GM12878 (cell line): ENCODE measurements at regions not wholly inside any gene's neighbourhood (a gene's known extent, or its start where the extent isn't known, plus 50 kb on each side); places are given as distances from the start of the nearest gene placed in this dataset.

Experiments
- ATAC-seq: fragments of 200-7000 bp; cut with Tn5 transposase; 3 replicates; pipeline ENCODE4 v1.9.1; 2020; ENCODE audit warnings: mild to moderate bottlenecking, moderate library complexity
- BruUV-seq: library from RNA; stranded (reverse); fragments of 400-500 nt; replicated peaks from 2 replicates; lab custom pipeline; 2021; lab: Mats Ljungman, UMichigan
- CTCF ChIA-PET: fragments of 300-600 bp; sonication (Branson Sonifier 250); formaldehyde crosslinking; extraction: SDS; loops from one replicate; lab custom pipeline; 2021; ENCODE audit warnings: inconsistent platforms; lab: Yijun Ruan, JAX
- POLR2A ChIA-PET: fragments of 350-600 bp; formaldehyde crosslinking; extraction: SDS; loops from one replicate; lab custom pipeline; 2021; ENCODE audit warnings: inconsistent platforms; lab: Charles Lee
- RAD21 ChIA-PET: fragments of 300-600 bp; sonication (Branson Sonifier 250); formaldehyde crosslinking; loops from one replicate; lab custom pipeline; 2023; ENCODE audit warnings: antibody characterized with exemption; ENCODE audit not compliant: unreplicated experiment; lab: Charles Lee
- SMC1A ChIA-PET: fragments of 300-600 bp; sonication (Branson Sonifier 250); formaldehyde crosslinking; loops from one replicate; lab custom pipeline; 2023; ENCODE audit not compliant: unreplicated experiment, uncharacterized antibody; lab: Charles Lee
- DNase-seq: peaks from one replicate; pipeline ENCODE4 v3.0.0-alpha.2; 2011; ENCODE audit warnings: low read depth, low spot score
- FAIRE-seq: peaks from 3 replicates; lab custom pipeline; 2011; peaks lifted over from hg19 to GRCh38; lab: Jason Lieb, UNC
- H2AFZ ChIP-seq: 2 replicates; pipeline ENCODE4 v1.6.0; 2011; ENCODE audit warnings: low read depth, low read length, control low read depth; ENCODE audit not compliant: control insufficient read depth
- H3K27ac ChIP-seq: 2 replicates; pipeline ENCODE4 v1.5.1; 2011; ENCODE audit warnings: control low read depth; ENCODE audit not compliant: control insufficient read depth, insufficient read depth
- H3K27me3 ChIP-seq, 2 experiments: replicated peaks in 1 of 2; 2 replicates each; pipeline versions ENCODE4 v1.6.0 to v1.6.1; 2011; ENCODE audit warnings: low read length in 1 of 2; ENCODE audit not compliant: control insufficient read depth in 2 of 2, insufficient read depth in 2 of 2
- H3K36me3 ChIP-seq, 2 experiments: 2 replicates each; pipeline ENCODE4 v1.5.1; 2011; ENCODE audit warnings: low read length in 1 of 2; ENCODE audit not compliant: control insufficient read depth in 2 of 2, insufficient read depth in 2 of 2
- H3K4me1 ChIP-seq: 2 replicates; pipeline ENCODE4 v1.6.1; 2011; ENCODE audit warnings: mild to moderate bottlenecking, low read length, moderate library complexity, mixed read lengths; ENCODE audit not compliant: control insufficient read depth, insufficient read depth
- H3K4me2 ChIP-seq: 2 replicates; pipeline ENCODE4 v1.6.0; 2011; ENCODE audit warnings: control low read depth; ENCODE audit not compliant: control insufficient read depth, insufficient read depth
- H3K4me3 ChIP-seq: fragments of 200-600 bp; sonication (generic); 2 replicates; pipeline ENCODE4 v1.5.1; 2016
- H3K79me2 ChIP-seq: 2 replicates; pipeline ENCODE4 v1.6.0; 2011; ENCODE audit warnings: low read length; ENCODE audit not compliant: control insufficient read depth, insufficient read depth
- H3K9ac ChIP-seq: 2 replicates; pipeline ENCODE4 v1.8.0; 2011; ENCODE audit warnings: low read length, control low read depth, mixed read lengths; ENCODE audit not compliant: control insufficient read depth, insufficient read depth
- H3K9me3 ChIP-seq: replicated peaks from 3 replicates; pipeline ENCODE4 v1.5.1; 2011; ENCODE audit warnings: mild to moderate bottlenecking, low read length; ENCODE audit not compliant: control insufficient read depth, insufficient read depth
- H4K20me1 ChIP-seq: 2 replicates; pipeline ENCODE4 v1.6.0; 2011; ENCODE audit not compliant: control insufficient read depth, insufficient read depth
- HDGF ChIP-seq: fragments of 450-650 bp; IDR thresholded peaks from 2 replicates; pipeline ENCODE4 v1.6.1; 2016; ENCODE audit warnings: antibody characterized with exemption
- JUNB ChIP-seq: IDR thresholded peaks from 2 replicates; pipeline ENCODE4 v1.6.1; 2016; ENCODE audit warnings: antibody characterized with exemption, mild to moderate bottlenecking
- KDM1A ChIP-seq: fragments of 200-600 bp; sonication (generic); IDR thresholded peaks from 2 replicates; pipeline ENCODE4 v1.6.1; 2016; ENCODE audit warnings: borderline replicate concordance
- MYB ChIP-seq: fragments of 150-350 bp; IDR thresholded peaks from 2 replicates; pipeline ENCODE4 v1.6.1; 2014; ENCODE audit warnings: mild to moderate bottlenecking, low read depth, low read length, borderline replicate concordance
- POU2F2 ChIP-seq: IDR thresholded peaks from 3 replicates; pipeline ENCODE4 v1.6.1; 2011; ENCODE audit warnings: low read depth, mild to moderate bottlenecking, low read length, borderline replicate concordance
- RFX5 ChIP-seq: IDR thresholded peaks from 2 replicates; pipeline ENCODE4 v1.6.1; 2011; ENCODE audit warnings: low read depth, low read length, improper control_type of control experiment
- SPI1 ChIP-seq: IDR thresholded peaks from 2 replicates; pipeline ENCODE4 v1.6.1; 2011; ENCODE audit warnings: low read depth, mild to moderate bottlenecking, low read length, moderate library complexity, borderline replicate concordance; ENCODE audit not compliant: insufficient read depth
- SREBF1 ChIP-seq: IDR thresholded peaks from 2 replicates; pipeline ENCODE4 v1.6.1; 2012; ENCODE audit warnings: mild to moderate bottlenecking, low read length
- TAF1 ChIP-seq: IDR thresholded peaks from 2 replicates; pipeline ENCODE4 v1.6.1; 2011; ENCODE audit warnings: mild to moderate bottlenecking, low read depth, low read length, borderline replicate concordance
- TBL1XR1 ChIP-seq: IDR thresholded peaks from 2 replicates; pipeline ENCODE4 v1.6.1; 2012; ENCODE audit warnings: low read depth, low read length, improper control_type of control experiment
- TCF12 ChIP-seq: IDR thresholded peaks from 2 replicates; pipeline ENCODE4 v1.6.1; 2011; ENCODE audit warnings: low read depth, mild to moderate bottlenecking, low read length
- ZBTB4 ChIP-seq: fragments of 450-650 bp; formaldehyde crosslinking; IDR thresholded peaks from 2 replicates; pipeline ENCODE4 v1.4.0; 2022; ENCODE audit warnings: mild to moderate bottlenecking, moderate library complexity
- WGBS: methylation state at CpG from one replicate; pipeline ENCODE4 v1.1.6; 2016; ENCODE audit warnings: low lambda C conversion rate; ENCODE audit not compliant: insufficient replicate concordance, insufficient coverage; ENCODE audit errors: missing lambda C conversion rate; 5-methylcytosine and 5-hydroxymethylcytosine counted together
- in situ Hi-C: fragments of 300-500 bp; cut with MboI; formaldehyde crosslinking; loops from 9 replicates; pipeline ENCODE4 v1.14.3; 2018; ENCODE audit warnings: mixed read lengths
- intact Hi-C: fragments of 100-400 bp; cut with micrococcal nuclease; formaldehyde crosslinking; loops from one replicate; pipeline ENCODE4 v1.14.2; 2022; ENCODE audit not compliant: unreplicated experiment

- no TSS peak for BruUV-seq
- ChIA-PET POLR2A (no interaction called here), SMC1A (no interaction called here), CTCF (no interaction called here)
- no peaks in the 10 kb centered on the region for H3K79me2 ChIP-seq
- H2AFZ ChIP-seq: no peak overlapping the region
- DNase-seq (no peak), FAIRE-seq (no peak)
- H3K4me1 ChIP-seq: no peaks in the 10 kb centered on the region
- no peaks in the 10 kb centered on the region for H3K36me3 ChIP-seq
- H4K20me1 ChIP-seq: no peaks in the 10 kb centered on the region
- no peak overlapping the region for H3K4me3 ChIP-seq
- no peak overlapping the region for H3K4me2 ChIP-seq
- peaks cover 0 to 2% of the 10 kb centered on the region in 2 experiments; a peak in 2 of 4 replicates for H3K27me3 ChIP-seq
- no peak overlapping the region for H3K27ac ChIP-seq
- no peak overlapping the region for H3K9ac ChIP-seq
- 65% methylated on average over 5 of the region's 5 CpGs for WGBS
- TF ChIP-seq JUNB: no peak
- TF ChIP-seq ZBTB4 (CRISPR knock-in tag): no peak
- no peak for TF ChIP-seq MYB
- TF ChIP-seq TAF1: no peak
- TF ChIP-seq POU2F2: no peak
- no peak for TF ChIP-seq TCF12
- no peak for TF ChIP-seq SREBF1
- TF ChIP-seq TBL1XR1: no peak
- no peak for TF ChIP-seq KDM1A
- TF ChIP-seq HDGF: no peak
- TF ChIP-seq SPI1: no peak
- TF ChIP-seq RFX5: no peak
- TF ChIP-seq, all 136 proteins: peak for 0
- intact Hi-C loops (no loop called here), in situ Hi-C loops (no loop called here)
- RAD21 ChIA-PET: no interaction called here
- ATAC-seq: no peak
- no peaks in the 10 kb centered on the region for H3K9me3 ChIP-seq
Observed at GRCh38 chr4:185931375-185931774, 119.4 kb upstream of the SORBS2 start.
